GM12878 (cell line): ENCODE measurements at regions not wholly inside any gene's neighbourhood (a gene's known extent, or its start where the extent isn't known, plus 50 kb on each side); places are given as distances from the start of the nearest gene placed in this dataset. TPM values are rescaled to one million over a fixed set of nuclear protein-coding genes. Genes with fewer than 3 reads are reported as not detected.

Experiments used
- ATAC-seq: fragments of 200-7000 bp; cut with Tn5 transposase; 3 replicates; pipeline ENCODE4 v1.9.1; 2020; ENCODE audit warnings: mild to moderate bottlenecking, moderate library complexity
- BruUV-seq: library from RNA; stranded (reverse); fragments of 400-500 nt; replicated peaks from 2 replicates; lab custom pipeline; 2021; lab: Mats Ljungman, UMichigan
- CTCF ChIA-PET: fragments of 300-600 bp; sonication (Branson Sonifier 250); formaldehyde crosslinking; extraction: SDS; loops from one replicate; lab custom pipeline; 2021; ENCODE audit warnings: inconsistent platforms; lab: Yijun Ruan, JAX
- POLR2A ChIA-PET: fragments of 350-600 bp; formaldehyde crosslinking; extraction: SDS; loops from one replicate; lab custom pipeline; 2021; ENCODE audit warnings: inconsistent platforms; lab: Charles Lee
- RAD21 ChIA-PET: fragments of 300-600 bp; sonication (Branson Sonifier 250); formaldehyde crosslinking; loops from one replicate; lab custom pipeline; 2023; ENCODE audit warnings: antibody characterized with exemption; ENCODE audit not compliant: unreplicated experiment; lab: Charles Lee
- SMC1A ChIA-PET: fragments of 300-600 bp; sonication (Branson Sonifier 250); formaldehyde crosslinking; loops from one replicate; lab custom pipeline; 2023; ENCODE audit not compliant: unreplicated experiment, uncharacterized antibody; lab: Charles Lee
- DNase-seq: peaks from one replicate; pipeline ENCODE4 v3.0.0-alpha.2; 2011; ENCODE audit warnings: low read depth, low spot score
- FAIRE-seq: peaks from 3 replicates; lab custom pipeline; 2011; peaks lifted over from hg19 to GRCh38; lab: Jason Lieb, UNC
- H2AFZ ChIP-seq: 2 replicates; pipeline ENCODE4 v1.6.0; 2011; ENCODE audit warnings: low read depth, low read length, control low read depth; ENCODE audit not compliant: control insufficient read depth
- H3K27ac ChIP-seq: 2 replicates; pipeline ENCODE4 v1.5.1; 2011; ENCODE audit warnings: control low read depth; ENCODE audit not compliant: control insufficient read depth, insufficient read depth
- H3K27me3 ChIP-seq, 2 experiments: replicated peaks in 1 of 2; 2 replicates each; pipeline versions ENCODE4 v1.6.0 to v1.6.1; 2011; ENCODE audit warnings: low read length in 1 of 2; ENCODE audit not compliant: control insufficient read depth in 2 of 2, insufficient read depth in 2 of 2
- H3K36me3 ChIP-seq, 2 experiments: 2 replicates each; pipeline ENCODE4 v1.5.1; 2011; ENCODE audit warnings: low read length in 1 of 2; ENCODE audit not compliant: control insufficient read depth in 2 of 2, insufficient read depth in 2 of 2
- H3K4me1 ChIP-seq: 2 replicates; pipeline ENCODE4 v1.6.1; 2011; ENCODE audit warnings: mild to moderate bottlenecking, low read length, moderate library complexity, mixed read lengths; ENCODE audit not compliant: control insufficient read depth, insufficient read depth
- H3K4me2 ChIP-seq: 2 replicates; pipeline ENCODE4 v1.6.0; 2011; ENCODE audit warnings: control low read depth; ENCODE audit not compliant: control insufficient read depth, insufficient read depth
- H3K4me3 ChIP-seq: fragments of 200-600 bp; sonication (generic); 2 replicates; pipeline ENCODE4 v1.5.1; 2016
- H3K79me2 ChIP-seq: 2 replicates; pipeline ENCODE4 v1.6.0; 2011; ENCODE audit warnings: low read length; ENCODE audit not compliant: control insufficient read depth, insufficient read depth
- H3K9ac ChIP-seq: 2 replicates; pipeline ENCODE4 v1.8.0; 2011; ENCODE audit warnings: low read length, control low read depth, mixed read lengths; ENCODE audit not compliant: control insufficient read depth, insufficient read depth
- H3K9me3 ChIP-seq: replicated peaks from 3 replicates; pipeline ENCODE4 v1.5.1; 2011; ENCODE audit warnings: mild to moderate bottlenecking, low read length; ENCODE audit not compliant: control insufficient read depth, insufficient read depth
- H4K20me1 ChIP-seq: 2 replicates; pipeline ENCODE4 v1.6.0; 2011; ENCODE audit not compliant: control insufficient read depth, insufficient read depth
- CEBPB ChIP-seq, 2 experiments: fragments of 150-350 bp in 1 of 2; IDR thresholded peaks; 2 replicates each; pipeline ENCODE4 v1.6.1; 2012 to 2014; ENCODE audit warnings: low read depth in 2 of 2, low read length in 2 of 2, borderline replicate concordance in 1 of 2, inconsistent platforms in 1 of 2
- CREM ChIP-seq: IDR thresholded peaks from 2 replicates; pipeline ENCODE4 v1.6.1; 2014; ENCODE audit warnings: antibody characterized with exemption, low read depth
- IRF5 ChIP-seq: fragments of 450-650 bp; IDR thresholded peaks from 2 replicates; pipeline ENCODE4 v1.6.1; 2017; ENCODE audit warnings: borderline replicate concordance
- MTA3 ChIP-seq: IDR thresholded peaks from 2 replicates; pipeline ENCODE4 v1.6.1; 2012; ENCODE audit warnings: low read length, inconsistent platforms, borderline replicate concordance
- NR2F1 ChIP-seq: fragments of 450-650 bp; conservative IDR thresholded peaks from 2 replicates; pipeline ENCODE4 v1.6.1; 2017; ENCODE audit warnings: mild to moderate bottlenecking
- RB1 ChIP-seq: fragments of 450-650 bp; formaldehyde crosslinking; IDR thresholded peaks from 2 replicates; pipeline ENCODE4 v1.6.1; 2017; ENCODE audit warnings: mild to moderate bottlenecking, borderline replicate concordance
- SUPT20H ChIP-seq: IDR thresholded peaks from 2 replicates; pipeline ENCODE4 v1.6.1; 2011; ENCODE audit warnings: low read depth, mild to moderate bottlenecking, low read length, moderate library complexity, borderline replicate concordance; ENCODE audit not compliant: control insufficient read depth
- WRNIP1 ChIP-seq: IDR thresholded peaks from 2 replicates; pipeline ENCODE4 v1.6.1; 2011; ENCODE audit warnings: low read depth, low read length, improper control_type of control experiment, borderline replicate concordance
- ZNF384 ChIP-seq: IDR thresholded peaks from 2 replicates; pipeline ENCODE4 v1.6.1; 2012; ENCODE audit warnings: low read depth, mild to moderate bottlenecking, low read length, improper control_type of control experiment, borderline replicate concordance
- in situ Hi-C: fragments of 300-500 bp; cut with MboI; formaldehyde crosslinking; loops from 9 replicates; pipeline ENCODE4 v1.14.3; 2018; ENCODE audit warnings: mixed read lengths
- intact Hi-C: fragments of 100-400 bp; cut with micrococcal nuclease; formaldehyde crosslinking; loops from one replicate; pipeline ENCODE4 v1.14.2; 2022; ENCODE audit not compliant: unreplicated experiment
- small RNA-seq: library from RNA; depleted of rRNA; stranded (forward); fragments of <200 nt; gene quantifications from one replicate; pipeline ENCODE3, GENCODE V24; 2014

GRCh38 chrX:88439935-88440334 is 307.1 kb upstream of the CPXCR1 start:
- no peaks in the 10 kb centered on the region for H4K20me1 ChIP-seq
- no peak overlapping the region for H3K9ac ChIP-seq
- ATAC-seq: no peak
- DNase-seq: no peak
- no peaks in the 10 kb centered on the region for H3K27me3 ChIP-seq
- FAIRE-seq: no peak
- POLR2A ChIA-PET: no interaction called here
- H3K79me2 ChIP-seq: no peaks in the 10 kb centered on the region
- CTCF ChIA-PET: no interaction called here
- no peak overlapping the region for H3K4me3 ChIP-seq
- RAD21 ChIA-PET: no interaction called here
- in situ Hi-C loops: no loop called here
- TF ChIP-seq ZNF384: no peak
- no peak for TF ChIP-seq NR2F1
- TF ChIP-seq CEBPB (IDR thresholded peaks at IDR 0.05; ENCODE audit: borderline replicate concordance in 1 of 2, low read depth in 2 of 2, low read length in 2 of 2): no peak
- TF ChIP-seq MTA3: no peak
- TF ChIP-seq CREM: no peak
- TF ChIP-seq RB1: no peak
- no peak for TF ChIP-seq SUPT20H
- TF ChIP-seq WRNIP1: no peak
- no peak for TF ChIP-seq IRF5
- no peaks in the 10 kb centered on the region for H3K4me1 ChIP-seq
- no peak overlapping the region for H3K27ac ChIP-seq
- SMC1A ChIA-PET: no interaction called here
- no peaks in the 10 kb centered on the region for H3K9me3 ChIP-seq
- H3K4me2 ChIP-seq: no peak overlapping the region
- H3K36me3 ChIP-seq: no peaks in the 10 kb centered on the region
- no TSS peak for BruUV-seq
- no peak overlapping the region for H2AFZ ChIP-seq
- intact Hi-C loops: no loop called here

Small RNA genes lying in the stretch of these regions (small RNA-seq; reads per million reads assigned to genes)
- gene AL929325.1: not detected
- not detected for gene RF01225
